ENCODE measurements at regions not wholly inside any gene's neighbourhood (a gene's known extent, or its start where the extent isn't known, plus 50 kb on each side); places are given as distances from the start of the nearest gene placed in this dataset.

GRCh38 chr7:80057488-80057887, 77.1 kb upstream of the GNAI1 start:
- TF ChIP-seq, protein P1, sequence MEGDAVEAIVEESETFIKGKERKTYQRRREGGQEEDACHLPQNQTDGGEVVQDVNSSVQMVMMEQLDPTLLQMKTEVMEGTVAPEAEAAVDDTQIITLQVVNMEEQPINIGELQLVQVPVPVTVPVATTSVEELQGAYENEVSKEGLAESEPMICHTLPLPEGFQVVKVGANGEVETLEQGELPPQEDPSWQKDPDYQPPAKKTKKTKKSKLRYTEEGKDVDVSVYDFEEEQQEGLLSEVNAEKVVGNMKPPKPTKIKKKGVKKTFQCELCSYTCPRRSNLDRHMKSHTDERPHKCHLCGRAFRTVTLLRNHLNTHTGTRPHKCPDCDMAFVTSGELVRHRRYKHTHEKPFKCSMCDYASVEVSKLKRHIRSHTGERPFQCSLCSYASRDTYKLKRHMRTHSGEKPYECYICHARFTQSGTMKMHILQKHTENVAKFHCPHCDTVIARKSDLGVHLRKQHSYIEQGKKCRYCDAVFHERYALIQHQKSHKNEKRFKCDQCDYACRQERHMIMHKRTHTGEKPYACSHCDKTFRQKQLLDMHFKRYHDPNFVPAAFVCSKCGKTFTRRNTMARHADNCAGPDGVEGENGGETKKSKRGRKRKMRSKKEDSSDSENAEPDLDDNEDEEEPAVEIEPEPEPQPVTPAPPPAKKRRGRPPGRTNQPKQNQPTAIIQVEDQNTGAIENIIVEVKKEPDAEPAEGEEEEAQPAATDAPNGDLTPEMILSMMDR (IDR thresholded peaks at IDR 0.05; ENCODE audit: low read depth, low read length) = no peak
- H3K4me3 ChIP-seq (ENCODE audit: low read depth, low read length) = no peak overlapping the region

DNA sequence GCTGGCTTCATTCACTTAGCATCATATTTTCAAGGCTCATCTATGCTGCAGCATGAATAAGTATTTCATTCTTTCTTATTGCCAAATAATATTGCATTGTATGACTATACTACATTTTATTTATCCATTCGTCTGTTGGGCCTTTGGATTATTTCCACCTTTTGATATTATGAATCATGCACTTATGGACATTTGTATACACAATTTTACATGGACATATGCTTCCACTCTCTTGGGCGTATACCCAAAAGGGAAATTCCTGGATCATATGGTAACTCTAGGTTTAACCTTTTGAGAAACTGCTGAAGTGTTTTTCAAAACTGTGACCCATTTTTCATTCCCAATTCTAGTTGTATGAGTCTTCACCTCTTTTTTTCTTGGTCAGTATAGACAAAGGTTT, 80.3 kb upstream of the GNAI1 start:
- H3K4me3 ChIP-seq (ENCODE audit: low read depth, low read length) = no peak overlapping the region
- TF ChIP-seq, protein P1 (IDR thresholded peaks at IDR 0.05; ENCODE audit: low read depth, low read length) = no peak

DNA sequence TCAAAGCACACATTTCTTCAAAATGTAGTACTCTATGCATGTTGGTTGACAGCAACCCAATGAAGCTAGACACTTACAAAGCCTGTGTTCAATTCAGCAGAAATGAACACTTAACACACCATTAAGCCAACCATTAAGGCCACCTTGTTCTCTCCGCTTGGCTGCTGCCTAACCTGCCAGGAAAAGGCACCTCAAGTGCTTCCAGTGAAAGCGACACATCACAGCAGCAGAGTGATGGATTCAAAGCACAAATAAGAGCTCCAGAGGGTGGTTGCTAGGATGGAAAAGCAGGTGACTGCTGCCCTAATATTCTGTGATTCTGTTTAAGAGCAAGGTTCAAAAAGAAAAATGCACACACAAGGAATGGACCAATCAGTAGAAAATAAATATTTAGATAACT, 81.5 kb upstream of the GNAI1 start:
- TF ChIP-seq, protein P1 (IDR thresholded peaks at IDR 0.05; ENCODE audit: low read depth, low read length) = no peak
- H3K4me3 ChIP-seq (ENCODE audit: low read depth, low read length) = no peak overlapping the region

DNA sequence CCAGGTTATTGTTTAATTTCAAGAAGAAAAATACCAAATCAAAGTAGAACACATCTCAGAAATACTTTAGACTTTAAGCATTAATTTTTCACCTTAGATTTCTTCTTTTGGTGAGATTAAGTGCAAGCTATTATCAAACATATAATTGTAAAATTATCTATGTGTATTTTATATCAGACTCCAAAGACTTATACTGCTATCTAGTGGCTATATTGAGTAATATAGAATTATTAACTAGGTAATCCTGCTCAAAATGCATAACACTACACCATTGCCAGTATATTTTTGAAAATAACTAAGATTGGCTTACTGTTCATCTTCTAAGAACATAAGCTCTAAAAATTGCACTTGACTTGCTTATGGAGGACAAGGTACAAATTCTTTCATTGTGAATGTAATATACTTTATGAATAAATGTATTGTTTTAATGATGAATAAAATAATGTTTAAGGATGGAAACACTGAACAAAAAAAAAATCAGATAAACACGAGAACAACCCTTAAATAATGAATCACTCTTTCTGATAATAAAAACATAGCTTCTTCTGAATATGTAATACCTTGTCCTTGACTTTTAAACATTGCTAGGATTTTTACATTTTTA, 86.7 kb upstream of the GNAI1 start:
- TF ChIP-seq, protein P1 (IDR thresholded peaks at IDR 0.05; ENCODE audit: low read depth, low read length) = no peak; the same call in 1 of the 2 replicates
- H3K4me3 ChIP-seq (ENCODE audit: low read depth, low read length) = no peak overlapping the region

- TF ChIP-seq, protein P1 (IDR thresholded peaks at IDR 0.05; ENCODE audit: low read depth, low read length) = no peak
- no peak overlapping the region for H3K4me3 ChIP-seq (ENCODE audit: low read depth, low read length)
Observed at GRCh38 chr7:80047032-80047431, 87.6 kb upstream of the GNAI1 start.

- H3K4me3 ChIP-seq (ENCODE audit: low read depth, low read length) = no peak overlapping the region
- TF ChIP-seq, protein P1 (IDR thresholded peaks at IDR 0.05; ENCODE audit: low read depth, low read length) = no peak
Observed at GRCh38 chr7:80044796-80045195, 89.8 kb upstream of the GNAI1 start.

- TF ChIP-seq, protein P1 (IDR thresholded peaks at IDR 0.05; ENCODE audit: low read depth, low read length) = no peak
Observed at GRCh38 chr7:80040752-80041151, 93.9 kb upstream of the GNAI1 start.

More at GRCh38 chr7:80040752-80041151, 93.9 kb upstream of the GNAI1 start:
- no peak overlapping the region for H3K4me3 ChIP-seq (ENCODE audit: low read depth, low read length)

Measured in WI38 (cell line).